Lower lobe of right lung (tissue), 2 donors: ENCODE measurements at regions not wholly inside any gene's neighbourhood (a gene's known extent, or its start where the extent isn't known, plus 50 kb on each side); places are given as distances from the start of the nearest gene placed in this dataset.
A peak's percentile ranks its signal among the peaks of the same experiment; 100 is the strongest.

ENCODE experiments used
- ATAC-seq, 2 donors: fragments of 200-7000 bp; cut with Tn5 transposase; one replicate each; pipeline ENCODE4 v1.9.1; 2020 to 2022; ENCODE audit warnings: mild to moderate bottlenecking in 2 of 2, moderate library complexity in 2 of 2
- DNase-seq: peaks from one replicate; pipeline ENCODE4 v3.0.0-alpha.2; 2020
- H3K27ac ChIP-seq: fragments of 200-600 bp; one replicate; pipeline ENCODE4 v1.8.0; 2022
- H3K27me3 ChIP-seq: fragments of 200-600 bp; one replicate; pipeline ENCODE4 v1.8.0; 2022; ENCODE audit warnings: low read depth
- H3K36me3 ChIP-seq: fragments of 200-600 bp; one replicate; pipeline ENCODE4 v1.8.0; 2022; ENCODE audit warnings: mild to moderate bottlenecking
- H3K4me1 ChIP-seq: fragments of 200-600 bp; one replicate; pipeline ENCODE4 v1.8.0; 2022
- H3K4me3 ChIP-seq: fragments of 200-600 bp; one replicate; pipeline ENCODE4 v1.8.0; 2022; ENCODE audit warnings: mild to moderate bottlenecking
- H3K9me3 ChIP-seq: fragments of 200-600 bp; one replicate; pipeline ENCODE4 v1.8.0; 2022
- intact Hi-C: fragments of 100-400 bp; cut with DNase I; formaldehyde crosslinking; loops from one replicate; pipeline ENCODE4 v1.11.0; 2022
- TF ChIP-seq, protein P1 (sequence below): fragments of 200-600 bp; IDR thresholded peaks from one replicate; pipeline ENCODE4 v1.8.0; 2022; ENCODE audit warnings: antibody characterized with exemption, mild to moderate bottlenecking
- donor health status: DM: no; HTN: yes; CAD: no; lungs with severe emphysema.

- H3K27ac ChIP-seq = no peak overlapping the region
- H3K36me3 ChIP-seq = no peaks in the 10 kb centered on the region
- H3K9me3 ChIP-seq = no peaks in the 10 kb centered on the region
- TF ChIP-seq, protein P1, sequence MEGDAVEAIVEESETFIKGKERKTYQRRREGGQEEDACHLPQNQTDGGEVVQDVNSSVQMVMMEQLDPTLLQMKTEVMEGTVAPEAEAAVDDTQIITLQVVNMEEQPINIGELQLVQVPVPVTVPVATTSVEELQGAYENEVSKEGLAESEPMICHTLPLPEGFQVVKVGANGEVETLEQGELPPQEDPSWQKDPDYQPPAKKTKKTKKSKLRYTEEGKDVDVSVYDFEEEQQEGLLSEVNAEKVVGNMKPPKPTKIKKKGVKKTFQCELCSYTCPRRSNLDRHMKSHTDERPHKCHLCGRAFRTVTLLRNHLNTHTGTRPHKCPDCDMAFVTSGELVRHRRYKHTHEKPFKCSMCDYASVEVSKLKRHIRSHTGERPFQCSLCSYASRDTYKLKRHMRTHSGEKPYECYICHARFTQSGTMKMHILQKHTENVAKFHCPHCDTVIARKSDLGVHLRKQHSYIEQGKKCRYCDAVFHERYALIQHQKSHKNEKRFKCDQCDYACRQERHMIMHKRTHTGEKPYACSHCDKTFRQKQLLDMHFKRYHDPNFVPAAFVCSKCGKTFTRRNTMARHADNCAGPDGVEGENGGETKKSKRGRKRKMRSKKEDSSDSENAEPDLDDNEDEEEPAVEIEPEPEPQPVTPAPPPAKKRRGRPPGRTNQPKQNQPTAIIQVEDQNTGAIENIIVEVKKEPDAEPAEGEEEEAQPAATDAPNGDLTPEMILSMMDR = no peak
- DNase-seq = no peak
- no peaks in the 10 kb centered on the region for H3K4me1 ChIP-seq
- no peak for ATAC-seq
- no peak overlapping the region for H3K4me3 ChIP-seq
- intact Hi-C loops = loop anchor here (5.0 kb wide), 1 partner anchor 635 kb away; no protein-coding TSS in a partner anchor
- H3K27me3 ChIP-seq = no peaks in the 10 kb centered on the region
Observed at GRCh38 chr3:168212664-168213285, 117.1 kb upstream of the GOLIM4 start.

DNA sequence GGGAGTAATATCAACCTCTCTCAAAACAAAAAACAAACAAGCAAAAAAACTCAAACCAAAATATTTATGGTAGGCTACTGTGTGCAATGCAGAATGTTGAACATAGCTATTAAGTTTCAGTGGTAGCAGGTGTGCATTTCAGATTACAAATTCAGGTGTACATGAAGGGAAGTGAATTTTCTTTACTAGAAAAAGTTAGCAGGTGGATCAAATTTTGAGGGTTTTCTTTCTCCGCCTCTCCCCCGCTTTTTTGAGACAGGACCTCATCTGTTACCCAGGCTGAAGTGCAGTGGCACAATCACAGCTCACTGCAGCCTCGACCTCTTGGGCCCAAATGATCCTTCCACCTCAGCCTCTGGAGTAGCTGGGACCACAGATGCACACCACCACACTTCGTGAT lies 109.7 kb upstream of the GOLIM4 start:
- Histone ChIP-seq H3K36me3 (no peaks in the 10 kb centered on the region), H3K9me3 (no peaks in the 10 kb centered on the region), H3K4me3 (no peak overlapping the region), H3K4me1 (no peaks in the 10 kb centered on the region), H3K27ac (no peak overlapping the region), H3K27me3 (no peaks in the 10 kb centered on the region)
- ATAC-seq = no peak
- TF ChIP-seq, protein P1 = no peak
- intact Hi-C loops = no loop called here
- DNase-seq = no peak

- intact Hi-C loops = no loop called here
- DNase-seq (no peak), ATAC-seq (peak in 1 of 2 donors; percentile 93)
- H3K36me3 ChIP-seq = no peaks in the 10 kb centered on the region
- no peaks in the 10 kb centered on the region for H3K4me1 ChIP-seq
- no peaks in the 10 kb centered on the region for H3K9me3 ChIP-seq
- no peak overlapping the region for H3K27ac ChIP-seq
- TF ChIP-seq, protein P1 = no peak
- no peak overlapping the region for H3K4me3 ChIP-seq
- H3K27me3 ChIP-seq = no peaks in the 10 kb centered on the region
Observed at GRCh38 chr3:168197162-168197561, 101.4 kb upstream of the GOLIM4 start.

DNA sequence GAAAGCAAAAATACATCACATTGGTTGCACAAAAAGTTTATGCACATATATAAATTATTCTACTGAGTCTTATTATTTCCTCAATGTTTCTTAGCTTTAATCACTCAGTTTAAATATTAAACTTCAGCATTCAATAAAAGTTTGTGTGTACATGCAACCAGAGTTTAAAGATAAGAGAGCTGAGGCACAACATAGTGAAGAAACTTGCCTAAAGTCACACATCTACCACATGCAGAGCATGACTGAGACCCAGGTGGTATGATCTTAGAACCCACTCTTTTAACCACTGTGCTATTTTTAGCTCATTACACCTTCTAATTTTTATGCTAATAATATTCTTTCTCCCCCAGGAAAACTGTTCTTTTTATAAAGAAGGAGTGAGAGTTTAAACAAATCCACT lies 96.1 kb upstream of the GOLIM4 start:
- Histone ChIP-seq H3K36me3 (no peaks in the 10 kb centered on the region), H3K4me1 (no peaks in the 10 kb centered on the region), H3K4me3 (no peak overlapping the region), H3K27me3 (no peaks in the 10 kb centered on the region), H3K9me3 (no peaks in the 10 kb centered on the region), H3K27ac (no peak overlapping the region)
- TF ChIP-seq, protein P1 = no peak
- ATAC-seq (no peak), DNase-seq (no peak)
- intact Hi-C loops = no loop called here

- H3K27me3 ChIP-seq = no peaks in the 10 kb centered on the region
- DNase-seq (no peak), ATAC-seq (no peak)
- H3K27ac ChIP-seq = no peak overlapping the region
- no peaks in the 10 kb centered on the region for H3K4me1 ChIP-seq
- no peaks in the 10 kb centered on the region for H3K9me3 ChIP-seq
- H3K4me3 ChIP-seq = no peak overlapping the region
- intact Hi-C loops = no loop called here
- TF ChIP-seq, protein P1 = no peak
- H3K36me3 ChIP-seq = no peaks in the 10 kb centered on the region
Observed at GRCh38 chr3:168187233-168187632, 91.5 kb upstream of the GOLIM4 start.
